ENCODE measurements at regions not wholly inside any gene's neighbourhood (a gene's known extent, or its start where the extent isn't known, plus 50 kb on each side); places are given as distances from the start of the nearest gene placed in this dataset.

DNA sequence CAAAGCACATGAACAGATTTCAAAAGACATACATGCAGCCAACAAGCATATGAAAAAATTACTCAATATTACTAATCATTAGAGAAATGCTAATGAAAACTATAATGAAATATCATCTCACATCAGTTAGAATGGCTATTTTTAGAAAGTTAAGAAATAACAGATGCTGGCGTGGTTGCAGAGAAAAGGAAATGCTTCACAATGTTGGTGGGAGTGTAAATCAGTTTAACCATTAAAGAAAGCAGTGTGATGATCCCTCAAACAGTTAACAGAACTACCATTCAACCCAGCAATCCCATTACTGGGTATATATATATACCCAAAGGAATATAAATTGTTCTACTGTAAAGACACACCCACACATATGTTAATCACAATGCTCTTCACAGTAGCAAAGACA lies 117.7 kb upstream of the SETBP1 start:
- TF ChIP-seq, protein P1, sequence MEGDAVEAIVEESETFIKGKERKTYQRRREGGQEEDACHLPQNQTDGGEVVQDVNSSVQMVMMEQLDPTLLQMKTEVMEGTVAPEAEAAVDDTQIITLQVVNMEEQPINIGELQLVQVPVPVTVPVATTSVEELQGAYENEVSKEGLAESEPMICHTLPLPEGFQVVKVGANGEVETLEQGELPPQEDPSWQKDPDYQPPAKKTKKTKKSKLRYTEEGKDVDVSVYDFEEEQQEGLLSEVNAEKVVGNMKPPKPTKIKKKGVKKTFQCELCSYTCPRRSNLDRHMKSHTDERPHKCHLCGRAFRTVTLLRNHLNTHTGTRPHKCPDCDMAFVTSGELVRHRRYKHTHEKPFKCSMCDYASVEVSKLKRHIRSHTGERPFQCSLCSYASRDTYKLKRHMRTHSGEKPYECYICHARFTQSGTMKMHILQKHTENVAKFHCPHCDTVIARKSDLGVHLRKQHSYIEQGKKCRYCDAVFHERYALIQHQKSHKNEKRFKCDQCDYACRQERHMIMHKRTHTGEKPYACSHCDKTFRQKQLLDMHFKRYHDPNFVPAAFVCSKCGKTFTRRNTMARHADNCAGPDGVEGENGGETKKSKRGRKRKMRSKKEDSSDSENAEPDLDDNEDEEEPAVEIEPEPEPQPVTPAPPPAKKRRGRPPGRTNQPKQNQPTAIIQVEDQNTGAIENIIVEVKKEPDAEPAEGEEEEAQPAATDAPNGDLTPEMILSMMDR (IDR thresholded peaks at IDR 0.05): no peak
- TF ChIP-seq POLR2A (IDR thresholded peaks at IDR 0.05) (no peak), EP300 (IDR thresholded peaks at IDR 0.05) (no peak)

All from gastroesophageal sphincter (tissue), 3 donors.